B cell (primary cell): ENCODE measurements at regions not wholly inside any gene's neighbourhood (a gene's known extent, or its start where the extent isn't known, plus 50 kb on each side); places are given as distances from the start of the nearest gene placed in this dataset.

Source experiments
- ATAC-seq: fragments of 200-7000 bp; cut with Tn5 transposase; one replicate; pipeline ENCODE4 v1.10.0; 2021; ENCODE audit warnings: low read depth, mild to moderate bottlenecking, moderate number of reproducible peaks, moderate library complexity
- CTCF ChIA-PET: fragments of 350-600 bp; sonication (Branson Sonifier 250); formaldehyde crosslinking; loops from one replicate; lab custom pipeline; 2021; ENCODE audit warnings: antibody characterized with exemption, inconsistent platforms; lab: Charles Lee
- POLR2A ChIA-PET: fragments of 350-600 bp; sonication (Branson Sonifier 250); formaldehyde crosslinking; loops from one replicate; lab custom pipeline; 2021; ENCODE audit warnings: antibody characterized with exemption; lab: Charles Lee
- DNase-seq: peaks from one replicate; pipeline ENCODE4 v3.0.0; 2013
- H2AFZ ChIP-seq: 2 replicates; pipeline ENCODE4 v1.6.1; 2012; ENCODE audit warnings: mild to moderate bottlenecking, low read depth, low read length; ENCODE audit not compliant: insufficient read depth, poor library complexity, severe bottlenecking
- H3K27ac ChIP-seq, 2 donors: 1 replicate in 1 of 2; 2 replicates in 1 of 2; pipeline ENCODE4 v1.5.1; 2012 to 2013; ENCODE audit warnings: low read length in 2 of 2, mild to moderate bottlenecking in 2 of 2, moderate library complexity in 1 of 2
- H3K27me3 ChIP-seq, 4 experiments: fragments of 200-600 bp in 1 of 4; sonication (generic) in 1 of 4; replicated peaks in 1 of 4; 1 replicate in 2 of 4; 2 replicates in 2 of 4; pipeline versions ENCODE4 v1.6.1 to v1.7.0; 2013 to 2016; ENCODE audit warnings: low read length in 3 of 4, mild to moderate bottlenecking in 2 of 4, mixed read lengths in 1 of 4, moderate library complexity in 1 of 4; ENCODE audit not compliant: insufficient read depth in 4 of 4, control insufficient read depth in 3 of 4; ENCODE audit errors: control extremely low read depth in 1 of 4
- H3K36me3 ChIP-seq, 2 experiments: replicated peaks in 1 of 2; 1 replicate in 1 of 2; 2 replicates in 1 of 2; pipeline versions ENCODE4 v1.6.1 to v1.7.1; 2013; ENCODE audit warnings: low read length in 1 of 2; ENCODE audit not compliant: insufficient read depth in 2 of 2, control insufficient read depth in 1 of 2; ENCODE audit errors: control extremely low read depth in 1 of 2, extremely low read depth in 1 of 2
- H3K4me1 ChIP-seq, 2 donors: fragments of 200-600 bp in 1 of 2; sonication (generic) in 1 of 2; 1 replicate in 1 of 2; 2 replicates in 1 of 2; pipeline versions ENCODE4 v1.5.1 to v1.6.1; 2013 to 2017; ENCODE audit warnings: low read length in 2 of 2; ENCODE audit not compliant: control insufficient read depth in 2 of 2, insufficient read depth in 2 of 2
- H3K4me2 ChIP-seq: replicated peaks from 2 replicates; pipeline ENCODE3; 2012; ENCODE audit warnings: mild to moderate bottlenecking, low read depth, low read length; ENCODE audit not compliant: poor library complexity, severe bottlenecking
- H3K4me3 ChIP-seq, 5 experiments: fragments of 200-600 bp in 1 of 5; sonication (generic) in 1 of 5; 1 replicate in 3 of 5; 2 replicates in 2 of 5; pipeline versions ENCODE4 v1.5.1 to v1.7.0; 2011 to 2016; ENCODE audit warnings: low read length in 4 of 5, mild to moderate bottlenecking in 4 of 5, low read depth in 2 of 5, control low read depth in 1 of 5, moderate library complexity in 1 of 5; ENCODE audit not compliant: insufficient read depth in 1 of 5; ENCODE audit errors: control extremely low read depth in 1 of 5, extremely low read depth in 1 of 5
- H3K79me2 ChIP-seq: fragments of 200-600 bp; sonication (generic); one replicate; pipeline ENCODE4 v1.6.0; 2016; ENCODE audit warnings: low read length; ENCODE audit not compliant: control insufficient read depth, insufficient read depth
- H3K9ac ChIP-seq: fragments of 200-600 bp; sonication (generic); 2 replicates; pipeline ENCODE4 v1.6.1; 2017; ENCODE audit warnings: mild to moderate bottlenecking, low read length, moderate library complexity
- H3K9me3 ChIP-seq, 3 donors: one replicate each; pipeline versions ENCODE4 v1.6.1 to v1.7.1; 2013; ENCODE audit warnings: low read length in 2 of 3; ENCODE audit not compliant: control insufficient read depth in 2 of 3, insufficient read depth in 1 of 3; ENCODE audit errors: control extremely low read depth in 1 of 3
- H4K20me1 ChIP-seq: 2 replicates; pipeline ENCODE4 v1.6.0; 2012; ENCODE audit warnings: mild to moderate bottlenecking, low read length; ENCODE audit not compliant: insufficient read depth, control insufficient read depth, poor library complexity, severe bottlenecking
- H3K27ac Mint-ChIP-seq: one replicate; pipeline ENCODE4 v1.8.0; 2021; ENCODE audit warnings: mixed read lengths
- H3K27me3 Mint-ChIP-seq: one replicate; pipeline ENCODE4 v1.8.0; 2021; ENCODE audit warnings: mixed read lengths
- H3K4me1 Mint-ChIP-seq: one replicate; pipeline ENCODE4 v1.8.0; 2021; ENCODE audit warnings: mixed read lengths
- H3K4me3 Mint-ChIP-seq: one replicate; pipeline ENCODE4 v1.8.0; 2021; ENCODE audit warnings: mixed read lengths
- H3K9me3 Mint-ChIP-seq: one replicate; pipeline ENCODE4 v1.8.0; 2022; ENCODE audit warnings: mixed read lengths; ENCODE audit not compliant: insufficient read depth
- EZH2 ChIP-seq: IDR thresholded peaks from 2 replicates; pipeline ENCODE4 v1.6.1; 2012; ENCODE audit warnings: borderline replicate concordance, low read depth, mild to moderate bottlenecking, moderate library complexity, low read length; ENCODE audit not compliant: insufficient read depth, poor library complexity, severe bottlenecking
- WGBS: methylation state at CpG from one replicate; pipeline ENCODE4 v1.1.5; 2013; ENCODE audit warnings: missing lambda C conversion rate; ENCODE audit not compliant: insufficient coverage; 5-methylcytosine and 5-hydroxymethylcytosine counted together
- intact Hi-C: fragments of 100-400 bp; cut with micrococcal nuclease; formaldehyde crosslinking; loops from one replicate; pipeline ENCODE4 v1.10.0; 2022
- TF ChIP-seq, protein P1 (sequence below): fragments of 200-600 bp; IDR thresholded peaks from one replicate; pipeline ENCODE4 v1.8.0; 2022; ENCODE audit warnings: antibody characterized with exemption, mild to moderate bottlenecking

DNA sequence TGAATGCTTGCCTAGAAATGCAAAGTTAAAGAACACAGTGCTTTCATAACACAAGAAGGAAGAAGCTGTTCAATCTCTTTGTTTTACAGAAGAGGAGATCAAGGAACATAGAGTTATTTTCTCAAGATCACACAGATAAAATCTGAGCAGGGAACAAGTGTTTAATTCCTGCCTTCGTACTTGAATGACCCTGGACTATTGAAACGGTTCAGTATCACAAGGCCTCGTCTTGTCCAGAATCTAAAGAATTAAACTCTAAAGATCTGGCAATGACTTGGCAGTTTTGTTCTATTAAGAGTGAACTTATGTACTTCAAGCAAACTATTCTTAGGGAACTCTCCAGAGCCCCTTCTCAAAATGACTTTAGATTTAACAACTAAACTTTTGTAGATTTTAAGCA lies 97.7 kb downstream of the ANXA5 start:
- H3K4me2 ChIP-seq, result no peak overlapping the region
- no peaks in the 10 kb centered on the region for H3K9me3 Mint-ChIP-seq
- intact Hi-C loops, result no loop called here
- H3K4me3 ChIP-seq, result no peak overlapping the region
- H3K9ac ChIP-seq, result no peak overlapping the region
- ATAC-seq (no peak), DNase-seq (no peak)
- H3K4me1 Mint-ChIP-seq, result no peaks in the 10 kb centered on the region
- H3K27ac ChIP-seq, result no peak overlapping the region
- H4K20me1 ChIP-seq, result no peaks in the 10 kb centered on the region
- TF ChIP-seq, protein P1, sequence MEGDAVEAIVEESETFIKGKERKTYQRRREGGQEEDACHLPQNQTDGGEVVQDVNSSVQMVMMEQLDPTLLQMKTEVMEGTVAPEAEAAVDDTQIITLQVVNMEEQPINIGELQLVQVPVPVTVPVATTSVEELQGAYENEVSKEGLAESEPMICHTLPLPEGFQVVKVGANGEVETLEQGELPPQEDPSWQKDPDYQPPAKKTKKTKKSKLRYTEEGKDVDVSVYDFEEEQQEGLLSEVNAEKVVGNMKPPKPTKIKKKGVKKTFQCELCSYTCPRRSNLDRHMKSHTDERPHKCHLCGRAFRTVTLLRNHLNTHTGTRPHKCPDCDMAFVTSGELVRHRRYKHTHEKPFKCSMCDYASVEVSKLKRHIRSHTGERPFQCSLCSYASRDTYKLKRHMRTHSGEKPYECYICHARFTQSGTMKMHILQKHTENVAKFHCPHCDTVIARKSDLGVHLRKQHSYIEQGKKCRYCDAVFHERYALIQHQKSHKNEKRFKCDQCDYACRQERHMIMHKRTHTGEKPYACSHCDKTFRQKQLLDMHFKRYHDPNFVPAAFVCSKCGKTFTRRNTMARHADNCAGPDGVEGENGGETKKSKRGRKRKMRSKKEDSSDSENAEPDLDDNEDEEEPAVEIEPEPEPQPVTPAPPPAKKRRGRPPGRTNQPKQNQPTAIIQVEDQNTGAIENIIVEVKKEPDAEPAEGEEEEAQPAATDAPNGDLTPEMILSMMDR, result no peak
- no peak for TF ChIP-seq EZH2
- ChIA-PET CTCF (no interaction called here), POLR2A (no interaction called here)
- no peaks in the 10 kb centered on the region for H3K27me3 ChIP-seq
- no peaks in the 10 kb centered on the region for H3K4me1 ChIP-seq
- peaks cover 2% of the 10 kb centered on the region for H3K27me3 Mint-ChIP-seq
- no peaks in the 10 kb centered on the region for H3K36me3 ChIP-seq
- no peak overlapping the region for H3K27ac Mint-ChIP-seq
- no peak overlapping the region for H3K4me3 Mint-ChIP-seq
- no peaks in the 10 kb centered on the region for H3K9me3 ChIP-seq
- 50% methylated on average over 1 of the region's 3 CpGs for WGBS
- H3K79me2 ChIP-seq, result no peaks in the 10 kb centered on the region
- no peak overlapping the region for H2AFZ ChIP-seq

DNA sequence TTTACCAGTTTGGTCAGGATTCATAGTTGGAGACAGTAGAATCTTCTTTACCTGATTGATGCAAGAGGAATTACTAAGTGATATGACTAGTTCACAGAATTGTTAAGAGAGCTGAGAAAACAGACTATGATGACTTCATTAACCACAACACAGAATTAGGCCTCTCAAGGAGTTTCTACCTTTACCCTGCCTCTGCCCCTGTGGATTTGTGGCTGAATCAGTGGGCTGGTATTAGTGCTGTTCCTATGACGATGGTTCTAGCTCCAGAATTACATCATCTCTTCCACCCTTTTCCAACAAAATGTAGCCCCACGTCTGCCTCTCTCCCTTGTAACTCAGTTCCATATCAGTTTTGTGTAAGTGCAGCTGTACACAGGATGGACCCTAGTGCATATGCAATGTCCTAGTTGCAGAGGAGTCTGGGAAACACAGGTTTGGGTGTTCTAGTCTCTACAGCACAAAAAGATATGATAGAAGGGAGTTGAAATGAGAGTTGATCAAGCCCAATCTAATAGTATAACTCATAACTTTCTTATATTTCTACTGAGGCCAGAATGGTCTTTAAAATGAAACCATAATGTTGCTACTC lies 99.3 kb downstream of the ANXA5 start:
- Histone ChIP-seq H3K4me2 (no peak overlapping the region), H3K4me3 (no peak overlapping the region), H3K9me3 (no peaks in the 10 kb centered on the region), H3K27ac (no peak overlapping the region), H4K20me1 (no peaks in the 10 kb centered on the region), H3K36me3 (no peaks in the 10 kb centered on the region), H2AFZ (no peak overlapping the region), H3K4me1 (no peaks in the 10 kb centered on the region), H3K27me3 (no peaks in the 10 kb centered on the region), H3K79me2 (no peaks in the 10 kb centered on the region), H3K9ac (no peak overlapping the region)
- no peak overlapping the region for H3K4me3 Mint-ChIP-seq
- H3K27me3 Mint-ChIP-seq, result peaks cover 2% of the 10 kb centered on the region
- POLR2A ChIA-PET, result no interaction called here
- intact Hi-C loops, result no loop called here
- H3K27ac Mint-ChIP-seq, result no peak overlapping the region
- DNase-seq (no peak), ATAC-seq (no peak)
- TF ChIP-seq EZH2, result no peak
- TF ChIP-seq, protein P1, result no peak
- H3K9me3 Mint-ChIP-seq, result no peaks in the 10 kb centered on the region
- WGBS, result no CpG with 5 or more reads among the region's 2 CpGs
- CTCF ChIA-PET, result no interaction called here
- H3K4me1 Mint-ChIP-seq, result no peaks in the 10 kb centered on the region
